ENCODE measurements at regions not wholly inside any gene's neighbourhood (a gene's known extent, or its start where the extent isn't known, plus 50 kb on each side); places are given as distances from the start of the nearest gene placed in this dataset.
"Not testable (repeated sequence)": the region's sequence is repeated elsewhere in the genome, so short reads cannot be mapped to it uniquely, and the experiment has no call there.

- intact Hi-C loops (cut with DNase I): no loop called here
- H3K9me3 ChIP-seq: no peaks in the 10 kb centered on the region
- no peaks in the 10 kb centered on the region for H3K36me3 ChIP-seq
- H3K27me3 ChIP-seq (ENCODE audit: low read depth): no peaks in the 10 kb centered on the region
- ATAC-seq: no peak
- no peak overlapping the region for H3K4me3 ChIP-seq
- no peak for TF ChIP-seq CTCF (IDR thresholded peaks at IDR 0.05)
- no peak overlapping the region for H3K27ac ChIP-seq
- DNase-seq: no peak
- no peaks in the 10 kb centered on the region for H3K4me1 ChIP-seq
These were observed 91.9 kb downstream of the TSPY10 start for GRCh38 chrY:9619541-9619940.

GRCh38 chrY:9623196-9623595 is 95.5 kb downstream of the TSPY10 start:
- intact Hi-C loops (cut with DNase I): no loop called here
- no peak overlapping the region for H3K4me3 ChIP-seq
- H3K9me3 ChIP-seq: no peaks in the 10 kb centered on the region
- H3K27ac ChIP-seq: no peak overlapping the region
- TF ChIP-seq CTCF (IDR thresholded peaks at IDR 0.05): no peak
- DNase-seq (no peak), ATAC-seq (no peak)
- no peaks in the 10 kb centered on the region for H3K4me1 ChIP-seq
- H3K36me3 ChIP-seq: no peaks in the 10 kb centered on the region
- no peaks in the 10 kb centered on the region for H3K27me3 ChIP-seq (ENCODE audit: low read depth)

- H3K27ac ChIP-seq; H3K36me3 ChIP-seq; H3K9me3 ChIP-seq; DNase-seq; H3K4me1 ChIP-seq; ATAC-seq; H3K4me3 ChIP-seq; H3K27me3 ChIP-seq (ENCODE audit: low read depth); intact Hi-C loops (cut with DNase I): not testable (repeated sequence)
These were observed 113.0 kb downstream of the TSPY10 start for GRCh38 chrY:9640595-9641132.

- H3K9me3 ChIP-seq; H3K4me1 ChIP-seq; ATAC-seq; H3K27ac ChIP-seq; H3K36me3 ChIP-seq; H3K27me3 ChIP-seq (ENCODE audit: low read depth); H3K4me3 ChIP-seq; DNase-seq; intact Hi-C loops (cut with DNase I): not testable (repeated sequence)
These were observed 138.5 kb downstream of the TSPY10 start for GRCh38 chrY:9666204-9666603.

GRCh38 chrY:9692481-9692880 is 164.8 kb downstream of the TSPY10 start:
- H3K36me3 ChIP-seq; DNase-seq; ATAC-seq; H3K4me1 ChIP-seq; H3K4me3 ChIP-seq; H3K27me3 ChIP-seq (ENCODE audit: low read depth); H3K27ac ChIP-seq; intact Hi-C loops (cut with DNase I); H3K9me3 ChIP-seq: not testable (repeated sequence)

GRCh38 chrY:9716932-9717331 is 189.3 kb downstream of the TSPY10 start:
- not testable (repeated sequence) for DNase-seq, H3K4me3 ChIP-seq

GRCh38 chrY:9718803-9719202 is 191.1 kb downstream of the TSPY10 start:
- intact Hi-C loops (cut with DNase I); DNase-seq: not testable (repeated sequence)

More at GRCh38 chrY:9716932-9717331, 189.3 kb downstream of the TSPY10 start:
- intact Hi-C loops (cut with DNase I); H3K4me1 ChIP-seq; H3K36me3 ChIP-seq; ATAC-seq; H3K27ac ChIP-seq; H3K9me3 ChIP-seq; H3K27me3 ChIP-seq (ENCODE audit: low read depth): not testable (repeated sequence)

GRCh38 chrY:9719616-9720015 is 191.9 kb downstream of the TSPY10 start:
- H3K27ac ChIP-seq; intact Hi-C loops (cut with DNase I); H3K9me3 ChIP-seq; H3K36me3 ChIP-seq; H3K4me1 ChIP-seq; H3K4me3 ChIP-seq; H3K27me3 ChIP-seq (ENCODE audit: low read depth); DNase-seq: not testable (repeated sequence)
- peak in 1 of 2 donors; percentile 56 for ATAC-seq

More at GRCh38 chrY:9718803-9719202, 191.1 kb downstream of the TSPY10 start:
- not testable (repeated sequence) for H3K27me3 ChIP-seq (ENCODE audit: low read depth); ATAC-seq; H3K4me3 ChIP-seq; H3K27ac ChIP-seq; H3K4me1 ChIP-seq; H3K36me3 ChIP-seq; H3K9me3 ChIP-seq

- ATAC-seq; DNase-seq; H3K36me3 ChIP-seq; intact Hi-C loops (cut with DNase I); H3K27ac ChIP-seq; H3K27me3 ChIP-seq (ENCODE audit: low read depth); H3K9me3 ChIP-seq; H3K4me1 ChIP-seq; H3K4me3 ChIP-seq: not testable (repeated sequence)
These were observed 209.9 kb downstream of the TSPY10 start for GRCh38 chrY:9737626-9738025.

GRCh38 chrY:9755975-9756374 is 228.3 kb downstream of the TSPY10 start:
- H3K9me3 ChIP-seq; H3K27ac ChIP-seq; DNase-seq; H3K4me1 ChIP-seq; H3K36me3 ChIP-seq; intact Hi-C loops (cut with DNase I); ATAC-seq; H3K27me3 ChIP-seq (ENCODE audit: low read depth); H3K4me3 ChIP-seq: not testable (repeated sequence)

- H3K4me1 ChIP-seq; H3K4me3 ChIP-seq; H3K27ac ChIP-seq; H3K36me3 ChIP-seq; H3K9me3 ChIP-seq; H3K27me3 ChIP-seq (ENCODE audit: low read depth); ATAC-seq; intact Hi-C loops (cut with DNase I); DNase-seq: not testable (repeated sequence)
These were observed 229.8 kb downstream of the TSPY10 start for GRCh38 chrY:9757488-9757887.

- H3K4me1 ChIP-seq; H3K27ac ChIP-seq; H3K4me3 ChIP-seq; H3K9me3 ChIP-seq; intact Hi-C loops (cut with DNase I); H3K27me3 ChIP-seq (ENCODE audit: low read depth); H3K36me3 ChIP-seq; DNase-seq; ATAC-seq: not testable (repeated sequence)
These were observed 234.8 kb downstream of the TSPY10 start for GRCh38 chrY:9762443-9762842.

All from lower lobe of right lung (tissue), 2 donors.